GM12878 (cell line): ENCODE measurements at regions not wholly inside any gene's neighbourhood (a gene's known extent, or its start where the extent isn't known, plus 50 kb on each side); places are given as distances from the start of the nearest gene placed in this dataset.

Experiments
- ASH2L ChIP-seq: fragments of 300-600, 200-600 bp; sonication (generic); IDR thresholded peaks from 2 replicates; pipeline ENCODE4 v1.6.1; 2017; ENCODE audit warnings: low read depth, mild to moderate bottlenecking, borderline replicate concordance
- CHD1 ChIP-seq: IDR thresholded peaks from 2 replicates; pipeline ENCODE4 v1.6.1; 2012; ENCODE audit warnings: low read depth, low read length, improper control_type of control experiment
- EP300 ChIP-seq, 2 experiments: fragments of 150-350 bp in 1 of 2; IDR thresholded peaks; 2 replicates each; pipeline ENCODE4 v1.6.1; 2011 to 2012; ENCODE audit warnings: low read depth in 2 of 2, low read length in 2 of 2, borderline replicate concordance in 1 of 2, improper control_type of control experiment in 1 of 2, inconsistent platforms in 1 of 2; ENCODE audit not compliant: control insufficient read depth in 1 of 2
- ETV6 ChIP-seq, 2 experiments: fragments of 450-650 bp in 1 of 2; IDR thresholded peaks in 1 of 2; conservative IDR thresholded peaks in 1 of 2; 2 replicates each; pipeline ENCODE4 v1.6.1; 2014; ENCODE audit warnings: antibody characterized with exemption in 1 of 2, borderline replicate concordance in 1 of 2, low read depth in 1 of 2, mild to moderate bottlenecking in 1 of 2, moderate library complexity in 1 of 2
- SMARCA5 ChIP-seq: fragments of 450-650 bp; IDR thresholded peaks from 2 replicates; pipeline ENCODE4 v1.6.1; 2017; ENCODE audit warnings: mild to moderate bottlenecking
- SPI1 ChIP-seq: IDR thresholded peaks from 2 replicates; pipeline ENCODE4 v1.6.1; 2011; ENCODE audit warnings: low read depth, mild to moderate bottlenecking, low read length, moderate library complexity, borderline replicate concordance; ENCODE audit not compliant: insufficient read depth
- ZNF24 ChIP-seq: fragments of 450-650 bp; IDR thresholded peaks from 2 replicates; pipeline ENCODE4 v1.6.1; 2017; ENCODE audit warnings: antibody characterized with exemption, mild to moderate bottlenecking
- TF ChIP-seq, protein P1 (sequence below), 3 experiments: IDR thresholded peaks in 2 of 3; conservative IDR thresholded peaks in 1 of 3; 2 replicates each; pipeline ENCODE4 v1.5.1; 2011; ENCODE audit warnings: low read depth in 3 of 3, low read length in 3 of 3, mild to moderate bottlenecking in 3 of 3, control low read depth in 2 of 3, moderate library complexity in 2 of 3, inconsistent platforms in 1 of 3, mixed read lengths in 1 of 3; ENCODE audit not compliant: control insufficient read depth in 2 of 3, insufficient read depth in 1 of 3; ENCODE audit errors: extremely low read depth in 1 of 3
- TF ChIP-seq, protein P2 (sequence below): fragments of 450-650 bp; IDR thresholded peaks from 2 replicates; pipeline ENCODE4 v1.6.1; 2017; ENCODE audit warnings: mild to moderate bottlenecking

DNA sequence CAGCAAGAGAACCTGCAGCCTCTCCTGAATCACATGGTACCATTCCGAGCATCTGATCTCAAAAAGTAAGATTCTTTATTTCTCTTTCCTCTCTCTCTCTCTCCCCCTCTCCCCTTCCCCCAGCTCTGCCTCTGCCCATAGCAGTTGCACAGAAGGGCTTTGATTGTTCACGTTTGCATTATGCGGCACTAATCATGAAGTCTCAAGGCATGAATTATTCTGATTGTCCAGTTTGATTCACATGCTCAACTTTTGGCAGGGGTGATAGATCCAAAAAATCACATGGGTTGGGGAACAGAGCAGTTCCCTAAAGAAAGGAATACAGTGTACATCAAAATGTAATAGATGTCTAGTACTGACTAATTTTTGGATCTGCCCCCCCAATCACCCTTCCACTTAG is 380.0 kb upstream of the SOX9 start:
- no peak for TF ChIP-seq SMARCA5
- TF ChIP-seq ASH2L, result no peak
- no peak for TF ChIP-seq EP300 (IDR thresholded peaks at IDR 0.05; ENCODE audit: borderline replicate concordance in 1 of 2, control insufficient read depth in 1 of 2, low read depth in 2 of 2, low read length in 2 of 2)
- no peak for TF ChIP-seq CHD1
- no peak for TF ChIP-seq SPI1
- TF ChIP-seq, protein P1, sequence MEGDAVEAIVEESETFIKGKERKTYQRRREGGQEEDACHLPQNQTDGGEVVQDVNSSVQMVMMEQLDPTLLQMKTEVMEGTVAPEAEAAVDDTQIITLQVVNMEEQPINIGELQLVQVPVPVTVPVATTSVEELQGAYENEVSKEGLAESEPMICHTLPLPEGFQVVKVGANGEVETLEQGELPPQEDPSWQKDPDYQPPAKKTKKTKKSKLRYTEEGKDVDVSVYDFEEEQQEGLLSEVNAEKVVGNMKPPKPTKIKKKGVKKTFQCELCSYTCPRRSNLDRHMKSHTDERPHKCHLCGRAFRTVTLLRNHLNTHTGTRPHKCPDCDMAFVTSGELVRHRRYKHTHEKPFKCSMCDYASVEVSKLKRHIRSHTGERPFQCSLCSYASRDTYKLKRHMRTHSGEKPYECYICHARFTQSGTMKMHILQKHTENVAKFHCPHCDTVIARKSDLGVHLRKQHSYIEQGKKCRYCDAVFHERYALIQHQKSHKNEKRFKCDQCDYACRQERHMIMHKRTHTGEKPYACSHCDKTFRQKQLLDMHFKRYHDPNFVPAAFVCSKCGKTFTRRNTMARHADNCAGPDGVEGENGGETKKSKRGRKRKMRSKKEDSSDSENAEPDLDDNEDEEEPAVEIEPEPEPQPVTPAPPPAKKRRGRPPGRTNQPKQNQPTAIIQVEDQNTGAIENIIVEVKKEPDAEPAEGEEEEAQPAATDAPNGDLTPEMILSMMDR (IDR thresholded peaks at IDR 0.05 in 2 of 3, conservative IDR thresholded peaks at IDR 0.05 in 1 of 3; ENCODE audit: control insufficient read depth in 2 of 3, extremely low read depth in 1 of 3, insufficient read depth in 1 of 3, low read depth in 3 of 3, low read length in 3 of 3), result no peak
- TF ChIP-seq ETV6 (conservative IDR thresholded peaks at IDR 0.05 in 1 of 2, IDR thresholded peaks at IDR 0.05 in 1 of 2; ENCODE audit: borderline replicate concordance in 1 of 2, low read depth in 1 of 2), result no peak
- no peak for TF ChIP-seq ZNF24
- TF ChIP-seq, protein P2, sequence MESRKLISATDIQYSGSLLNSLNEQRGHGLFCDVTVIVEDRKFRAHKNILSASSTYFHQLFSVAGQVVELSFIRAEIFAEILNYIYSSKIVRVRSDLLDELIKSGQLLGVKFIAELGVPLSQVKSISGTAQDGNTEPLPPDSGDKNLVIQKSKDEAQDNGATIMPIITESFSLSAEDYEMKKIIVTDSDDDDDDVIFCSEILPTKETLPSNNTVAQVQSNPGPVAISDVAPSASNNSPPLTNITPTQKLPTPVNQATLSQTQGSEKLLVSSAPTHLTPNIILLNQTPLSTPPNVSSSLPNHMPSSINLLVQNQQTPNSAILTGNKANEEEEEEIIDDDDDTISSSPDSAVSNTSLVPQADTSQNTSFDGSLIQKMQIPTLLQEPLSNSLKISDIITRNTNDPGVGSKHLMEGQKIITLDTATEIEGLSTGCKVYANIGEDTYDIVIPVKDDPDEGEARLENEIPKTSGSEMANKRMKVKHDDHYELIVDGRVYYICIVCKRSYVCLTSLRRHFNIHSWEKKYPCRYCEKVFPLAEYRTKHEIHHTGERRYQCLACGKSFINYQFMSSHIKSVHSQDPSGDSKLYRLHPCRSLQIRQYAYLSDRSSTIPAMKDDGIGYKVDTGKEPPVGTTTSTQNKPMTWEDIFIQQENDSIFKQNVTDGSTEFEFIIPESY, result no peak
